Heart left ventricle (tissue), 13 donors: ENCODE measurements at regions not wholly inside any gene's neighbourhood (a gene's known extent, or its start where the extent isn't known, plus 50 kb on each side); places are given as distances from the start of the nearest gene placed in this dataset.

ENCODE experiments used
- CTCF ChIP-seq, 12 donors: fragments of 200-600 bp; sonication (generic) in 4 of 12; IDR thresholded peaks; one replicate each; pipeline versions ENCODE4 v1.5.0 to v1.8.0; 2018 to 2022; ENCODE audit warnings: antibody characterized with exemption in 12 of 12, mild to moderate bottlenecking in 5 of 12
- POLR2A ChIP-seq, 2 donors: fragments of 450-650 bp; IDR thresholded peaks; one replicate each; pipeline ENCODE4 v1.6.1; 2017; ENCODE audit warnings: antibody characterized with exemption in 2 of 2, mild to moderate bottlenecking in 2 of 2, moderate library complexity in 2 of 2
- donor health status: ischemic (EF 13 %, LVEDD 7.1; RV severe dilation, severe dysfunction).
- donor health status: DM: no; HTN: yes; CAD: no.
- donor health status: DM: no; HTN: no; CAD: no.
- donor health status: ischemic (EF 25% LVEDD 6.9; RV normal size, moderate dysfunction).
- donor health status: ischemic (EF 25% LVEDD 5.7; RV mildly dilated, moderate dysfunction).
- donor health status: ischemic (EF 35%, LVEDD 5.7; RV mildly dilated, moderate dysfunction).
- donor health status: nonischemic (EF 11% LVEDD 7.7; RV severe dilation, severe dysfunction).
- donor health status: DM: yes; HTN: yes; CAD: no.
- donor health status: PGD.
- donor health status: ischemic (EF 29% LVEDD 5.4; RV normal size, mild dysfunction).
- donor health status: nonischemic (EF 23%, LVEDD 6.1; RV moderate dilation, normal function).

GRCh38 chr11:56885854-56886253 is 102.9 kb upstream of the OR5AK2 start:
- TF ChIP-seq CTCF (IDR thresholded peaks at IDR 0.05) (no peak), POLR2A (IDR thresholded peaks at IDR 0.05) (no peak)
